ENCODE measurements at regions not wholly inside any gene's neighbourhood (a gene's known extent, or its start where the extent isn't known, plus 50 kb on each side); places are given as distances from the start of the nearest gene placed in this dataset.
"Not testable (repeated sequence)": the region's sequence is repeated elsewhere in the genome, so short reads cannot be mapped to it uniquely, and the experiment has no call there.

DNA sequence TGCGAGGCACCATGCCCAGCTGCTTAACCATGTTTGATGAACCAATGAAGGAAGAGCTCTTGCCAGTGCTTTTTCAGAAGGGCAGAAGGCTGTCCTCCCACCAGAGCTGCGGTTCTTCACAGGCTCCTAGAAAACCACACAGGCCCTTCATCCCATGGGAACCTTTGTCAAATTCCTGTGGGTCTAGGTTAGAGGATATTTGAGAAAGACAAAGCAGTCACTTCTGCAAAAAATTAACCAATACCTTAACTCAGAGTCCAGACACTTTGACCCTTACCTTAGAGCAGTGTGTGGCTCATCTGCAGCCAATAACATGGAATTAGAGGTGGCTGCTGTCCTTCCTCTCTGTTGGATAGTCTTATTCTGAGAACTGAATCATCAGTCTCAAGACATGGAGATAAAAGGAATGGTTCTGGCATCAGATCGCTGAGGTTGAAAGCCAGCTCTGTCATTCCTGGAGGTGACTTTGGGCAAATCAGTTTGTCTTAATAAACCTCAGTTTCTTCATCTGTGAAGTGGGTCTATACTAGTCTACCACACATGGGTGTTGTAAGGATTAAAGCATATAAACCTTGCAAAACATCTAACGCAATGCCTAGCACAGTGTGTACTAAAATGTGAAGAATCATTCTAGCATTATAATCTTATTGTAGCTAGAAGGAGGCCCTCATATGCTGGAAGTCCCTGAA lies 65.1 kb upstream of the PIP4K2A start:
- DNase-seq (ENCODE audit: extremely low read depth in 1 of 11, low read depth in 9 of 11, low spot score in 4 of 11): no peak

DNA sequence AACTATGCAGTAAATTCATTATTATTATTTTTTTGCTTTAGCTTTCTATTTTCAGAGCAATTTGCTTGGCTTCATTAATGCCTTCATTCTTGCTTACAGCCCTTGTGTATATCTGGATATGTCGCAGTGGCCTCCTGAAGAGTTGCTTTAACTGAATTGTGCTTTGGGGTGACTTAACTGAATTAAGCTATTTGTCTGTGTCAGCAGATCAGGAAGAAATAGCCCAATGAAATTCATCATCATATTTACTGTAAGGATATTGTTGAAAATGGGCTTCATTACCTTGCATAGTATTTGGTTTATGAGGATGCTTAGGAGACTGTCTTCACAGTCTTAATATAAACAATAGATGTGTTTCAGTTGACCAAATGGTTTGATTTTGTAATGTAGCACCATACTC lies 59.7 kb upstream of the PIP4K2A start:
- no peak for DNase-seq (ENCODE audit: extremely low read depth in 1 of 11, low read depth in 9 of 11, low spot score in 4 of 11)

DNA sequence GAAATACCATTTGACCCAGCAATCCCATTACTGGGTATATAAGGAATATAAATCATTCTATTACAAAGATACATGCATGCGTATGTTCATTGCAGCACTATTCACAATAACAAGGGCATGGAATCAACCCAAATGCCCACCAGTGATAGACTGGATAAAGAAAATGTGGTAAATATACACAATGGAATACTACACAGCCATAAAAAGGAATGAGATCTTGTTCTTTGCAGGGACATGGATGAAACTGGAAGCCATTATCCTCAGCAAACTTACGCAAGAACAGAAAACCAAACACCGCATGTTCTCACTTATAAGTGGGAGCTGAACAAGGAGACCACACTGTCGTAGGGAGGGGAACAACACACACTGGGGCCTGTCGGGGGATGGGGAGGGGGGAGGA lies 57.3 kb upstream of the PIP4K2A start:
- DNase-seq (ENCODE audit: extremely low read depth in 1 of 11, low read depth in 9 of 11, low spot score in 4 of 11): not testable (repeated sequence)

DNA sequence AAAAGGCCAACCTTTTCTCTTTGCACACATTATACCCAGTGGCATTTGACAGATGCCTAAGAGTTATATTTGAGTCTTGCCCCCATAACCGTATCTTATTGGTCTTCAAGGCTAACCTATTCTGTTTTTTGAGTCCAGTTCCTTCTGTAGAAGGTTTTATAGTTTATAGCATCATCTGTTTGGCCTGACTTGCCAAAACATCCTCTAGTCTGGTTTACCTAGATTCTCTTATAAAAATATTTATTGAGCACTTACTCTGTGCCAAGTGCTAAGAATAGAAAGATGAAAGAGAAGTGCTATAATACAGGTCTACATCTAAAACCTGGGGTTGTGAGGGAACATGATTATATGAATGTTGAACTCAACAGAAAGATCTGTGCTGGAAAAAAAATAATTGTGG lies 55.9 kb upstream of the PIP4K2A start:
- DNase-seq (ENCODE audit: extremely low read depth in 1 of 11, low read depth in 9 of 11, low spot score in 4 of 11): no peak

DNA sequence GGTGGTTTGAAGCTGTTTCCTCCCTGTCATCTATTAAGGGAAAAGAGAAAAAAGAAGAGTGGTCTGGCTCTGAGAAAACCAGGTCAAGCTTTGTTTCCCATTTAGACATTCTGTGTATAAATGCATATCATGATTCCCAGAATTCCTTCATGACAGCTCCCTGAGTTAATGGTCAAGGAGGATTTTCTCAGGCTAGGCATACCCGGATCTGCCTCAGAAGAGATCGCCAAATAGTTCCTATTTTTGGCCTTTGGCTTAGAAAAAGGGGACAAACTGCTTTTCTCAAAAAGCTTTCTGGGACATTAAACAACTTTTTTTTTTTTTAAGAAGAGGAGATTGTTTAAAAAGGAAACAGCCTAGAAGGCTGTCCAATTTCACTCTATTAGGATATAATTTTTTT lies 53.5 kb upstream of the PIP4K2A start:
- DNase-seq (ENCODE audit: extremely low read depth in 1 of 11, low read depth in 9 of 11, low spot score in 4 of 11): no peak

DNA sequence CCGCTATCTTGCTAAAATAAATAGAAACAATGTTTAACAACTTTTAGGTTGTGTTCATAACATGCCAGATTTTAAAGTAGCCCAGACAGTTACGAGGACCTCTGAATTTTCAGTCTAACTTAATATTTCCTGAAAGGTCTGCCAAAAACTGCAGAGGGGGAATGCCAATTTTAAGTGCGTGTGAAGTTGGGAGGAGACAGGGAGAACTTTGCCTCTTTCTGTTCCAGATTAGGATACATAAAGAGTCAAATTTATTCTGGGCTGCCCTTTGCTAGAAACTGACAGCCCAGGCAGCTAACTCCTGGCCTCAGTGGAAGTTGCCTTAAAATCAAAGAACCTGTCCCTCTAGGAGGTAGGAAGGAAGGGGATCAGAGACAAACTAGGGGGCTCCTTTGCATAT lies 52.3 kb upstream of the PIP4K2A start:
- DNase-seq (ENCODE audit: extremely low read depth in 1 of 11, low read depth in 9 of 11, low spot score in 4 of 11): no peak

DNA sequence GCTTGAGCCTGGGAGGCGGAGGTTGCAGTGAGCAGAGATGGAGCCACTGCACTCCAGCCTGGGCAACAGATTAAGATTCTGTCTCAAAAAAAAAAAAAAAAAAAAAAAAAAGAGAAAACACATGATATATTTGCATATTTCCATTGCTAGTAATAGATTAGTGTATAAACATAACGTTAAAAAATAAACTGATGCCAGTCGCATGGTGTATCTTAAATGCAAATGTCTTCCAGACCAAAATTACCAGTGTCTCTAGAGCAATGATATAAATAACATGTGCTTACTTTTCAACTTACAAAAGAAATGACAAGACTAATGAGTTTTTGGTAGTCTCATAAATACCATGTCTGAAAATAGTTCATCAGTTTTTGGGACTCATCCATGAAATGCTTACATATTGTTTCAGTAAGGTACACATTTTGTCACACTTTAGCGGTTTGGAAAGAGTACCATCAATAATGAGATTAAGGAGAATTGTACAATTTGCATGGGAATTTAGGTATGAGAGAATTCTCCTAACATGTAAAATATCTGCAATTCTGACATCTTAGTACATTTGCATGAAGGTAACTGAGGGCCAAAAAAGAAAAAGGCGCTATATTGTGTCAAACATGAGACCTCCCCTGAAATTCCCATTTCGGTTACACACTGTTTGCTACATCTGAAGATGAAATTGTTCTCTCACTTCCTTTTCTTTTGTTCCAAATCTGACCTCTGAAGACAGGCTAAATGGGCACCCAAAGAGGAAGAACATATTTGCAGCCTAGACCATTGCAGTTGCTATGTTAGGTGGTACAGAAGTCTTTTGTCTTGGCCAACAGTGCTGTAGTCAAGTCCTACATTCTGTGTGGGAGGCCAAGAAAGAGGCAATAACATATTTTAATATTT lies 51.5 kb upstream of the PIP4K2A start:
- DNase-seq (ENCODE audit: extremely low read depth in 1 of 11, low read depth in 9 of 11, low spot score in 4 of 11): no peak

DNA sequence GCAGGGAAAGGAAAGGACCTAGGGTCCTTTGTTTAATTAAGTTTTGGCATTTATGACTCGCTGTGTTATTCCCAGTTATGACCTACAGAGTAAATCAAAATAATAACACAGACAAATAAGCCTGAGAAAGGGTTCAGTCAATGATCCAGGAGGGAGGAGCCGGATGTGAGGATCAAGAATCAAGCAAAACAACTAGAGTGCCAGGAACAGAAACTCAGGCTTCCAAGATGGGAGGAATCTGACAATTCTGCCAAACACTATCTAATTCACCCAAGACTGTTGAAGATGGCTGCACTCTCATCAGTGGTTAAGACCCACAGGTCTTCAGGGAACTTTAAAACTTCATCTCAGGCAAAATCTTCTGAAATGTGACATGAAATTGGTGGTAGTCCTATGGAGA lies 50.3 kb upstream of the PIP4K2A start:
- DNase-seq (ENCODE audit: extremely low read depth in 1 of 11, low read depth in 9 of 11, low spot score in 4 of 11): no peak
